Renal pelvis (tissue), 1 donor: ENCODE measurements at regions not wholly inside any gene's neighbourhood (a gene's known extent, or its start where the extent isn't known, plus 50 kb on each side); places are given as distances from the start of the nearest gene placed in this dataset.

Source experiments
- DNase-seq: peaks from one replicate; pipeline ENCODE4 v3.0.0-alpha.2; 2013

- no peak for DNase-seq
Measured at GRCh38 chr1:221363039-221363438, 378.9 kb downstream of the DUSP10 start.

GRCh38 chr1:221366495-221367110 lies 375.3 kb downstream of the DUSP10 start:
- DNase-seq, result no peak

GRCh38 chr1:221371705-221372104 lies 370.2 kb downstream of the DUSP10 start:
- no peak for DNase-seq

GRCh38 chr1:221373795-221374194 lies 368.1 kb downstream of the DUSP10 start:
- DNase-seq, result no peak

GRCh38 chr1:221376286-221376685 lies 365.6 kb downstream of the DUSP10 start:
- DNase-seq, result peak; percentile 54

GRCh38 chr1:221381910-221382623 lies 359.8 kb downstream of the DUSP10 start:
- DNase-seq, result no peak

- no peak for DNase-seq
Measured at GRCh38 chr1:221392453-221392852, 349.4 kb downstream of the DUSP10 start.

- peak; percentile 82 for DNase-seq
Measured at GRCh38 chr1:221394011-221394544, 347.8 kb downstream of the DUSP10 start.

GRCh38 chr1:221396526-221396925 lies 345.4 kb downstream of the DUSP10 start:
- no peak for DNase-seq

GRCh38 chr1:221397141-221397540 lies 344.7 kb downstream of the DUSP10 start:
- DNase-seq, result no peak

- no peak for DNase-seq
Measured at GRCh38 chr1:221397606-221398005, 344.3 kb downstream of the DUSP10 start.

- DNase-seq, result no peak
Measured at GRCh38 chr1:221405146-221405545, 336.7 kb downstream of the DUSP10 start.

- DNase-seq, result no peak
Measured at GRCh38 chr1:221408117-221408803, 333.6 kb downstream of the DUSP10 start.

GRCh38 chr1:221411283-221411682 lies 330.6 kb downstream of the DUSP10 start:
- DNase-seq, result no peak

- no peak for DNase-seq
Measured at GRCh38 chr1:221414772-221415539, 326.9 kb downstream of the DUSP10 start.

GRCh38 chr1:221415651-221416050 lies 326.2 kb downstream of the DUSP10 start:
- no peak for DNase-seq

- no peak for DNase-seq
Measured at GRCh38 chr1:221416142-221416541, 325.7 kb downstream of the DUSP10 start.

GRCh38 chr1:221416723-221417122 lies 325.2 kb downstream of the DUSP10 start:
- DNase-seq, result no peak

GRCh38 chr1:221418346-221418745 lies 323.5 kb downstream of the DUSP10 start:
- no peak for DNase-seq

- DNase-seq, result no peak
Measured at GRCh38 chr1:221419513-221420095, 322.3 kb downstream of the DUSP10 start.

GRCh38 chr1:221429264-221429663 lies 312.6 kb downstream of the DUSP10 start:
- no peak for DNase-seq
